ENCODE measurements at regions not wholly inside any gene's neighbourhood (a gene's known extent, or its start where the extent isn't known, plus 50 kb on each side); places are given as distances from the start of the nearest gene placed in this dataset.

DNA sequence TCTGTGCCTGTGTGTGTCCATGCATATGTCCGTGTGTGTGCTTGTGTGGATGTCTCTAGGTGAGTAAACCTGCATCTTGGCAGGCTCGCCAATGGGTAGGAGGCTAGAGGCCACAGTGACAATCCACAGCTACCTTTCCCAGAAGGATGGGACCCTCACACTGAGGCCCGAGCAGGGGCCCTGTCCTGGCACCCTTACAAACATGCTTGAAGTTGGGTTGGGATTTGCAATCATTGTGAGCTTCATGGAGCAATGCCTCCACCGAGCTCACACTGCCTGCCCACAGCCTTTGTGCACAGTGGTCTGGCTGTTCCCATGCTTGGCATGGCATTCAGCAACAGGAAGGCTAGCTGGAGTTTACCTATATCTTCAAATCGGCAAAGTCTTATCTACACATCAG lies 311.1 kb upstream of the IRX1 start:
- TF ChIP-seq, protein P1, sequence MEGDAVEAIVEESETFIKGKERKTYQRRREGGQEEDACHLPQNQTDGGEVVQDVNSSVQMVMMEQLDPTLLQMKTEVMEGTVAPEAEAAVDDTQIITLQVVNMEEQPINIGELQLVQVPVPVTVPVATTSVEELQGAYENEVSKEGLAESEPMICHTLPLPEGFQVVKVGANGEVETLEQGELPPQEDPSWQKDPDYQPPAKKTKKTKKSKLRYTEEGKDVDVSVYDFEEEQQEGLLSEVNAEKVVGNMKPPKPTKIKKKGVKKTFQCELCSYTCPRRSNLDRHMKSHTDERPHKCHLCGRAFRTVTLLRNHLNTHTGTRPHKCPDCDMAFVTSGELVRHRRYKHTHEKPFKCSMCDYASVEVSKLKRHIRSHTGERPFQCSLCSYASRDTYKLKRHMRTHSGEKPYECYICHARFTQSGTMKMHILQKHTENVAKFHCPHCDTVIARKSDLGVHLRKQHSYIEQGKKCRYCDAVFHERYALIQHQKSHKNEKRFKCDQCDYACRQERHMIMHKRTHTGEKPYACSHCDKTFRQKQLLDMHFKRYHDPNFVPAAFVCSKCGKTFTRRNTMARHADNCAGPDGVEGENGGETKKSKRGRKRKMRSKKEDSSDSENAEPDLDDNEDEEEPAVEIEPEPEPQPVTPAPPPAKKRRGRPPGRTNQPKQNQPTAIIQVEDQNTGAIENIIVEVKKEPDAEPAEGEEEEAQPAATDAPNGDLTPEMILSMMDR (IDR thresholded peaks at IDR 0.05), result no peak
- no peak for TF ChIP-seq ZFX (IDR thresholded peaks at IDR 0.05; ENCODE audit: borderline replicate concordance)
- no peak overlapping the region for H3K27ac ChIP-seq

DNA sequence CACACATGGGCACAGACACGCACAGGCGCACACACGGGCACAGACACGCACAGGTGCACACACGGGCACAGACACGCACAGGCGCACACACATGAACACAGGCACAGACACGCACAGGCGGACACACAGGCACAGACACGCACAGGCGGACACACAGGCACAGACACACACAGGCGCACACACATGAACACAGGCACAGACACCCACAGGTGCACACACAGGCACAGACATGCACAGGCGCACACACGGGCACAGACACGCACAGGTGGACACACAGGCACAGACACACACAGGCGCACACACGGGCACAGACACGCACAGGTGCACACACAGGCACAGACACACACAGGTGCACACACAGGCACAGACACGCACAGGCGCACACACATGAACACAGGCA lies 312.8 kb upstream of the IRX1 start:
- H3K27ac ChIP-seq, result no peak overlapping the region
- TF ChIP-seq, protein P1 (IDR thresholded peaks at IDR 0.05), result no peak

DNA sequence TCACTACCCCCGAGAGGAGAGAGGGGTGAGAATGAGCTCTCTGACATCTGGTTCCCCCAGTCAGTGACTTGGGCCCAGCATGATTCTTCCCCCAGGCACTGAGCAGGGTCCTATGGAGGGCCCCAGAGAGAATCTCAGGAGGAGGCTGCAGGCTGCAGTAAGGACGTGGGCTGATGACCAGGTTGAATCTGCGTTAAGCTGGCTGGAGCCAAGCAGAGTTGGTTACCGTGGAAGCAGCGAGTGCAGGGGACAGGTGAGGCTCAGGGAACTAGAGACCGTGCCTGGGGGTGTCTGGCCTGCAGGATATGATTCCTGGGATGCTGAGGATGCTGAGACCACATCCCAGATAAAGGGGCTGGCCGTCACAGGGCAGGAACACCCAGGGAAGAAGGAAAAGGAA lies 314.3 kb upstream of the IRX1 start:
- TF ChIP-seq, protein P1 (IDR thresholded peaks at IDR 0.05), result no peak
- no peak for TF ChIP-seq ZFX (IDR thresholded peaks at IDR 0.05; ENCODE audit: borderline replicate concordance)
- H3K27ac ChIP-seq, result no peak overlapping the region

DNA sequence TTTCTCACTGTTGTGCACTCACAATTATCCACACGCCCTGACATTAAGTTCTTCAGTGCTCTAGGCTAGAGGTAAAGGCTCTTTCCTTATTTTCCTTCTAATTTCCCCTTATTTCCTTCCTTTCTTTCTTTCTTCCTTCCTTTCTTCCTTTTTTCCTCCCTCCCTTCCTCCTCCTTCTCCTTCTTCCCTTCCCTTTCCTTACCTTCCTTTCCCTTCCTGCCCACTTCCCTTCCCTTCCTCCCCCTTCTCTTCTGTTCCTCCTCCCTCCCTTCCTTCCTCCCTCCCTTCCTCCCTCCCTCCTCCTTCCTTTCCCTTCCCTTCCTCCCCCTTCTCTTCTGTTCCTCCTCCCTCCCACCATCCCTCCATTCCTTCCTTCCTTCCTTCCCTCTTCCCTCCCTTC lies 317.0 kb upstream of the IRX1 start:
- no peak for TF ChIP-seq ZFX (IDR thresholded peaks at IDR 0.05; ENCODE audit: borderline replicate concordance)
- TF ChIP-seq, protein P1 (IDR thresholded peaks at IDR 0.05), result no peak
- H3K27ac ChIP-seq, result no peak overlapping the region

DNA sequence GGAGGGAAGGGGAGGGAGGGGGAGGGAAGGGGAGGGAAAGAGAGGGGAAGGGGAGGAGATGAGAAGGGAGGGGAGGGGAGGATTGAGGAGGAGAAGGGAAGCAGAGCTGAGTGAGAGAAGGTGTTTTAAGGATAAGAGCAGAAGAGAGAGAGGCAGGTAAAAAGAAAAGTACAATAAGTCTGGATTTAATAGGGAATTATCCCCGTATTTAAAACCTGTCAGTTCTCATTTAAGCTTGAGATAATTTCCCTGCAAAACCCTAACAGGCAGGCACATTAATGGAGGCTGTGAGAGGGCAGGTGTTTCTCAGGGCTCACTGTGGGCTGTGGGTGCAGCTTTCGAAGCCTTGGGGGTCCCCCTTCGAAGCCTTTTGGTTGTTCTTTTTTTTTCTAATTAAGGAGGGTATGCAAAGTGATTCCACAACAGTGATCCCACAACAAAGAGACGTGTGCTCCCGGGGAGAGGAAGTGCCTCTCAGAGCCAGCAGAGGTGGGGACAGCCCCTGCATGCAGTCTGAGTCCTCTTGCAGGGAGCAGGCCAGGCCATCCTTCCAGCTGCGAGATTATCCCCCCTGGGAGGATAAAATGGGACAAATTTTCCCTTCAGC lies 317.9 kb upstream of the IRX1 start:
- H3K27ac ChIP-seq, result no peak overlapping the region
- TF ChIP-seq ZFX (IDR thresholded peaks at IDR 0.05; ENCODE audit: borderline replicate concordance), result no peak
- TF ChIP-seq, protein P1 (IDR thresholded peaks at IDR 0.05), result no peak

DNA sequence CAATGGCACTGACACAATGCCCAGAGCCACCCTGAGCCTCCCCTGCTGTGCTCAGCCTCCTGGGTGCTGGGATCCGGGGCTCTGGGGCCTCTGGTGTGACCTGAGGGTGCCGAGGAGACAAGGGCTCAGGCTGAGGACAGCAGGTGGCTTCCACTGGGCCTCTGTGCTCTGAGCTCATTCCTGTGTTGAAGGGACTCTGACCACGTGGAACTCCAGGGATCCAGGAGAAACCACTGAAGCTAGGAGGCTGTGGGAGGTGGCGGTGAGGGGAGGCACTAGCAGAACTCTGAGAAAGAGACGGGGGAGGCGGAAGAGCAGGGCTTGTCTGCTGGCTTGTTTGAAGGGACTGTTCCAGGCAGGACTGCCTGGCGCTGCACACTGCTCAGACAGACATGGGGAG lies 318.7 kb upstream of the IRX1 start:
- no peak overlapping the region for H3K27ac ChIP-seq
- TF ChIP-seq, protein P1 (IDR thresholded peaks at IDR 0.05), result no peak
- TF ChIP-seq ZFX (IDR thresholded peaks at IDR 0.05; ENCODE audit: borderline replicate concordance), result no peak

DNA sequence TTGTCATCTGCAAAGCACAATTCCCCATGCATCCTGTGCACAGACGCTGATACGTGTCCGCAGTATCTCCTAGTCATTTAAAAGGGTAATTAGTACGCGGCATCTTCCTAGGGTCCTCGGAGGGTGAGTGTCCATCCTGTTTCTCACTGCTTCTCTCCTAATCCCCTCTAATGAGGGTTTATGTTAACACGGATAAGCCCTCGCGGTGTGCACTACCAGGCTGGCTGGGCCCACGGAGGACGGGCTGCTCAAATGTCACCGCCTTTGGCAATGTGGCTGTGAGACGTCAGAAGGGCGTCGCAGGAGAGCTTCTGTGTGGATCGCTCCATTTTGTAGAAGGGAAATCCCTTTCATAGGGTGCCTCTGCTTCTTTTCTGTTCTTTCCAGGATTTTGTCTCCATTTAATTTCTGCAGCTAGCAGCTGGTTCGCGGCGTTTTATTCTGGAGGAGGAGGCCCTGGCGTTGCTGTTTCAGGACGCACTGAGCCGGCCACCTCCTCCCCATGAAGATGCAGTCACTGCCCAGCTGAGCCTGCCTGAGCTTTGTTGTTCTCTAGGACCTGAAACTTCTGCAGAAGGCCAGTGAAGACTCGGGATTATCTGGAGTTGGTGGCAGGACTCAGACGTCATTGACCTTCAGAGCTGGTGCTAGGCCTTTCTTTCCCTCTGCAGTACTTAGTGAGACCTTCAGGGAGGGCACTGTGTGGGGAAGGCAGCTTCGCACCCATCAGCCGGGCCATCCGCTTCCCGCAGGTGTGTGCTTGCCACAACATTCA lies 326.1 kb upstream of the IRX1 start:
- TF ChIP-seq, protein P1 (IDR thresholded peaks at IDR 0.05), result no peak
- TF ChIP-seq ZFX (IDR thresholded peaks at IDR 0.05; ENCODE audit: borderline replicate concordance), result no peak
- no peak overlapping the region for H3K27ac ChIP-seq
